Endodermal cell (in vitro differentiated cells): ENCODE measurements at regions not wholly inside any gene's neighbourhood (a gene's known extent, or its start where the extent isn't known, plus 50 kb on each side); places are given as distances from the start of the nearest gene placed in this dataset.
A peak's percentile ranks its signal among the peaks of the same experiment; 100 is the strongest.

Experiments used
- DNase-seq: peaks from one replicate; pipeline ENCODE4 v3.0.0-alpha.2; 2017
- H3K27ac ChIP-seq: 2 replicates; pipeline ENCODE4 v1.5.1; 2013; ENCODE audit warnings: mild to moderate bottlenecking, low read depth, low read length, moderate library complexity
- H3K27me3 ChIP-seq: 2 replicates; pipeline ENCODE4 v1.6.1; 2013; ENCODE audit warnings: mild to moderate bottlenecking, low read length, moderate library complexity; ENCODE audit not compliant: insufficient read depth, control insufficient read depth, poor library complexity, severe bottlenecking
- H3K36me3 ChIP-seq: 2 replicates; pipeline ENCODE4 v1.7.0; 2013; ENCODE audit warnings: mild to moderate bottlenecking, low read length, moderate library complexity; ENCODE audit not compliant: control insufficient read depth, insufficient read depth
- H3K4me1 ChIP-seq: one replicate; pipeline ENCODE4 v1.7.0; 2013; ENCODE audit warnings: low read length; ENCODE audit not compliant: control insufficient read depth, insufficient read depth
- H3K4me3 ChIP-seq: 2 replicates; pipeline ENCODE4 v1.5.1; 2013; ENCODE audit warnings: mild to moderate bottlenecking, low read length, moderate library complexity
- H3K9ac ChIP-seq: 2 replicates; pipeline ENCODE4 v1.6.1; 2013; ENCODE audit warnings: mild to moderate bottlenecking, low read length, moderate library complexity; ENCODE audit not compliant: poor library complexity, severe bottlenecking; ENCODE audit errors: extremely low read depth
- H3K9me3 ChIP-seq: 2 replicates; pipeline ENCODE4 v1.6.1; 2013; ENCODE audit warnings: mild to moderate bottlenecking, low read length, moderate library complexity; ENCODE audit not compliant: control insufficient read depth
- H3K27ac Mint-ChIP-seq: 2 replicates; pipeline ENCODE4 v1.8.0; 2020; ENCODE audit warnings: mixed read lengths
- H3K27me3 Mint-ChIP-seq: 2 replicates; pipeline ENCODE4 v1.8.0; 2021; ENCODE audit warnings: mild to moderate bottlenecking, mixed read lengths; ENCODE audit not compliant: insufficient read depth
- H3K36me3 Mint-ChIP-seq: 2 replicates; pipeline ENCODE4 v1.8.0; 2020; ENCODE audit warnings: low read depth, mixed read lengths
- H3K4me1 Mint-ChIP-seq: 2 replicates; pipeline ENCODE4 v1.8.0; 2020; ENCODE audit warnings: mixed read lengths
- H3K4me3 Mint-ChIP-seq: 2 replicates; pipeline ENCODE4 v1.8.0; 2020; ENCODE audit warnings: mild to moderate bottlenecking, moderate library complexity, mixed read lengths
- H3K9me3 Mint-ChIP-seq: 2 replicates; pipeline ENCODE4 v1.8.0; 2020; ENCODE audit warnings: mild to moderate bottlenecking, mixed read lengths
- WGBS, 2 experiments: methylation state at CpG; one replicate each; pipeline versions ENCODE4 v1.1.5 to v1.1.7; 2013; ENCODE audit warnings: missing lambda C conversion rate in 2 of 2, mixed read lengths in 1 of 2; ENCODE audit not compliant: insufficient coverage in 1 of 2, insufficient read length in 1 of 2; 5-methylcytosine and 5-hydroxymethylcytosine counted together
- TF ChIP-seq, protein P1 (sequence below): fragments of 200-600 bp; sonication (generic); conservative IDR thresholded peaks from 2 replicates; pipeline ENCODE4 v1.5.0; 2021; ENCODE audit warnings: antibody characterized with exemption, mild to moderate bottlenecking

DNA sequence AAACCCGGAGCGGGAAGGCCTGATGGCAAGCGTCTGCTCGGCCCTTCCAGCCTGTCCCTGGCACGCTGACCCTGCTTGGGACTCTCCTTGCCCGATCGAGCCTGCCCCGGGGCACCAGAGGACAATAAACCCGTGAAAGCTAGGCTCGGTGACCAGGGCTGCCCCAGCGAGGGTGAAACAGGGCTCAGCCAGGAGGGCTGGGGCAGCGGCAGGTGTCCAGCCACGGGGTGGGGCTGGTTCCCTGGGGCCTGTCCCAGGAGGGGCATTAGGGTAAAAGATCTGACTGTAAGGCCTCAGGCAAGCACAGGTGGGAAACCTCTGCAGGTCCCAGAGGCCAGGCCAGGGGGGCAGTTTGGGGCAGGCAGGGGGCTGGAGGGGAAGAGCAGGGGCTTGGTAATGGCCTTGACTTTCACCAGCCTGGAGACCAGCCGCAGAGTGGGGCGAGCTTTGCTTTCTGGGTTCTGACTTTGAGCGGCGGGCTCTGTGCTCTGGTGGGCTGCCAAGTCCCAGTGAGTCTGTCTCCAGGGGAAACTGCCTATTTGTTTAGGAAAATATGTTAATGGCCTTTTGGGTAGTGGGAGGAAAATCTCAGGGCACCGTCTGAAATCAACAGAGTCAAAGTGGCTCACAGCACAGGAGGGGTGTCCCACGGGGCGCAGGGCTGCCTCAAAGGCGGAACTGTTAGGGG lies 68.2 kb upstream of the INPP5A start:
- H3K27ac ChIP-seq: no peak overlapping the region
- H3K27me3 ChIP-seq: no peaks in the 10 kb centered on the region
- no peak for DNase-seq
- H3K4me1 ChIP-seq: no peaks in the 10 kb centered on the region
- H3K4me1 Mint-ChIP-seq: peaks cover 3% of the 10 kb centered on the region
- no peak overlapping the region for H3K9ac ChIP-seq
- TF ChIP-seq, protein P1, sequence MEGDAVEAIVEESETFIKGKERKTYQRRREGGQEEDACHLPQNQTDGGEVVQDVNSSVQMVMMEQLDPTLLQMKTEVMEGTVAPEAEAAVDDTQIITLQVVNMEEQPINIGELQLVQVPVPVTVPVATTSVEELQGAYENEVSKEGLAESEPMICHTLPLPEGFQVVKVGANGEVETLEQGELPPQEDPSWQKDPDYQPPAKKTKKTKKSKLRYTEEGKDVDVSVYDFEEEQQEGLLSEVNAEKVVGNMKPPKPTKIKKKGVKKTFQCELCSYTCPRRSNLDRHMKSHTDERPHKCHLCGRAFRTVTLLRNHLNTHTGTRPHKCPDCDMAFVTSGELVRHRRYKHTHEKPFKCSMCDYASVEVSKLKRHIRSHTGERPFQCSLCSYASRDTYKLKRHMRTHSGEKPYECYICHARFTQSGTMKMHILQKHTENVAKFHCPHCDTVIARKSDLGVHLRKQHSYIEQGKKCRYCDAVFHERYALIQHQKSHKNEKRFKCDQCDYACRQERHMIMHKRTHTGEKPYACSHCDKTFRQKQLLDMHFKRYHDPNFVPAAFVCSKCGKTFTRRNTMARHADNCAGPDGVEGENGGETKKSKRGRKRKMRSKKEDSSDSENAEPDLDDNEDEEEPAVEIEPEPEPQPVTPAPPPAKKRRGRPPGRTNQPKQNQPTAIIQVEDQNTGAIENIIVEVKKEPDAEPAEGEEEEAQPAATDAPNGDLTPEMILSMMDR: no peak
- WGBS, 2 experiments: 72 to 87% methylated on average over 5 to 21 of the region's 21 CpGs
- H3K9me3 Mint-ChIP-seq: peaks cover 11% of the 10 kb centered on the region
- no peak overlapping the region for H3K4me3 Mint-ChIP-seq
- no peak overlapping the region for H3K27ac Mint-ChIP-seq
- H3K36me3 ChIP-seq: no peaks in the 10 kb centered on the region
- H3K27me3 Mint-ChIP-seq: no peaks in the 10 kb centered on the region
- no peaks in the 10 kb centered on the region for H3K9me3 ChIP-seq
- no peak overlapping the region for H3K4me3 ChIP-seq
- H3K36me3 Mint-ChIP-seq: no peaks in the 10 kb centered on the region

GRCh38 chr10:132470410-132471124 lies 67.0 kb upstream of the INPP5A start:
- Histone ChIP-seq H3K36me3 (no peaks in the 10 kb centered on the region), H3K4me3 (no peak overlapping the region), H3K27me3 (no peaks in the 10 kb centered on the region), H3K27ac (peak overlapping the region; percentile 63), H3K9me3 (no peaks in the 10 kb centered on the region), H3K9ac (no peak overlapping the region), H3K4me1 (no peaks in the 10 kb centered on the region)
- H3K4me3 Mint-ChIP-seq: no peak overlapping the region
- TF ChIP-seq, protein P1: no peak
- WGBS, 2 experiments: 79 to 89% methylated on average over 16 to 27 of the region's 27 CpGs
- H3K27ac Mint-ChIP-seq: no peak overlapping the region
- H3K9me3 Mint-ChIP-seq: peaks cover 11% of the 10 kb centered on the region
- DNase-seq: no peak
- H3K36me3 Mint-ChIP-seq: no peaks in the 10 kb centered on the region
- peaks cover 3% of the 10 kb centered on the region for H3K4me1 Mint-ChIP-seq
- peaks cover 2% of the 10 kb centered on the region for H3K27me3 Mint-ChIP-seq

GRCh38 chr10:132471125-132471451 lies 66.5 kb upstream of the INPP5A start:
- Mint-ChIP-seq H3K9me3 (peaks cover 11% of the 10 kb centered on the region), H3K4me1 (peaks cover 3% of the 10 kb centered on the region), H3K4me3 (no peak overlapping the region), H3K36me3 (no peaks in the 10 kb centered on the region), H3K27me3 (peaks cover 3% of the 10 kb centered on the region), H3K27ac (no peak overlapping the region)
- 89 to 90% methylated on average over 4 of the region's 4 CpGs for WGBS, 2 experiments
- TF ChIP-seq, protein P1: no peak
- no peak overlapping the region for H3K9ac ChIP-seq
- DNase-seq: no peak
- no peaks in the 10 kb centered on the region for H3K27me3 ChIP-seq
- H3K4me3 ChIP-seq: no peak overlapping the region
- H3K36me3 ChIP-seq: no peaks in the 10 kb centered on the region
- H3K27ac ChIP-seq: no peak overlapping the region
- no peaks in the 10 kb centered on the region for H3K4me1 ChIP-seq
- H3K9me3 ChIP-seq: no peaks in the 10 kb centered on the region
